ENCODE measurements at regions not wholly inside any gene's neighbourhood (a gene's known extent, or its start where the extent isn't known, plus 50 kb on each side); places are given as distances from the start of the nearest gene placed in this dataset.

DNA sequence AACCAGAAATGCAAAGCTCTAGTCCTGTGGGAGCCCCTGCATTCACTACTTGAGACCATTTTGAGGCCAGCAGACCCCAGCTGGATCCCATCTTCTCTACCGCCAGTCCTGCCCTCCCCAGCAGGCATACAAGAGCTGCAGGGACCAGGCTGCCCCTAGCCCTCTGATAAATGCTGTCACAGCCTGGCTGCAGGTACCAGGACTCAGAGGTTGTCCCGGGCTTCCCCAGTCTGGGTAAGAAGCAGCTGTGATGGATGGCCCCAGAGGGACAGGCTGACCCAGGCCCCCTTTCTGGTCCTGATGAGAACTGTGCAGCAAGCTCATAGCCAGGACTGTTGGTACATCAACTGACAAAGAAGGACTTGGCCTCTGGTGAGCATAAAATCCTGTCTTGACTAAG is 132.9 kb upstream of the APCDD1 start:
- TF ChIP-seq ZNF561 (tag by site-specific recombination; IDR thresholded peaks at IDR 0.05; ENCODE audit: borderline replicate concordance) = no peak
- Histone ChIP-seq H3K27ac (ENCODE audit: extremely low read depth, low read depth, low read length) (no peak overlapping the region), H3K36me3 (ENCODE audit: control insufficient read depth in 2 of 2, insufficient read depth in 1 of 2, low read length in 2 of 2) (no peaks in the 10 kb centered on the region), H3K4me3 (ENCODE audit: low read depth, low read length) (no peak overlapping the region), H3K9me3 (ENCODE audit: control insufficient read depth, insufficient read depth, low read depth, low read length) (no peaks in the 10 kb centered on the region), H3K4me1 (ENCODE audit: control insufficient read depth, insufficient read depth, low read length) (no peaks in the 10 kb centered on the region)
- CTCF ChIA-PET = interaction anchor here (1.0 kb wide), 1 partner anchor 15 kb away, joined by 3 read pairs; no protein-coding TSS in a partner anchor
- POLR2A ChIA-PET = no interaction called here

DNA sequence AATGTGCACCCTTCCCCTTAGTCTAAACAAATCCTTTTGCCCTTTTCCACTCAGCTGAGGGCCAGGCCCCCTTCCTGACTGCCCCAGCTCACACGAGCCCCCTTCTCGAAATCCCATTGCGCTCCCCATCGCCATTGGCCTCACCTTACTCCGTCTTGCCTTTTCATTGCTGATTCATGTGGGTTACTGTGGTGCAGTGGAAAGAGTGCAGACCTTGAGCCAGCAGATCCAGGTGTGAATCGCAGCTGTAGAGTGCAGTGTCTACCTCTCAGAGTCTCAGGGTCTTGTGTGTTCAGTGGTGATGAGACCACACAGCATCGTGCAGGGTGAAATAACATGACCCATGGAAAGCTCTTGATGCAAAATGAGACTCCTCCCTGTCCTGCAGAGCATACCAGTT is 132.4 kb upstream of the APCDD1 start:
- ChIA-PET CTCF (interaction anchor here (1.0 kb wide), 1 partner anchor 15 kb away, joined by 3 read pairs; no protein-coding TSS in a partner anchor), POLR2A (no interaction called here)
- H3K36me3 ChIP-seq (ENCODE audit: control insufficient read depth in 2 of 2, insufficient read depth in 1 of 2, low read length in 2 of 2) = no peaks in the 10 kb centered on the region
- H3K4me3 ChIP-seq (ENCODE audit: low read depth, low read length) = no peak overlapping the region
- no peaks in the 10 kb centered on the region for H3K9me3 ChIP-seq (ENCODE audit: control insufficient read depth, insufficient read depth, low read depth, low read length)
- H3K4me1 ChIP-seq (ENCODE audit: control insufficient read depth, insufficient read depth, low read length) = no peaks in the 10 kb centered on the region
- H3K27ac ChIP-seq (ENCODE audit: extremely low read depth, low read depth, low read length) = no peak overlapping the region
- TF ChIP-seq ZNF76 (tag by site-specific recombination; IDR thresholded peaks at IDR 0.05; ENCODE audit: borderline replicate concordance, low read depth) (no peak), ZNF221 (tag by site-specific recombination; IDR thresholded peaks at IDR 0.05; ENCODE audit: borderline replicate concordance) (no peak), ZNF521 (tag by site-specific recombination; IDR thresholded peaks at IDR 0.05) (no peak), RBAK (tag by site-specific recombination; IDR thresholded peaks at IDR 0.05) (no peak), ZNF624 (tag by site-specific recombination; IDR thresholded peaks at IDR 0.05) (no peak), ZNF548 (tag by site-specific recombination; IDR thresholded peaks at IDR 0.05) (no peak)

DNA sequence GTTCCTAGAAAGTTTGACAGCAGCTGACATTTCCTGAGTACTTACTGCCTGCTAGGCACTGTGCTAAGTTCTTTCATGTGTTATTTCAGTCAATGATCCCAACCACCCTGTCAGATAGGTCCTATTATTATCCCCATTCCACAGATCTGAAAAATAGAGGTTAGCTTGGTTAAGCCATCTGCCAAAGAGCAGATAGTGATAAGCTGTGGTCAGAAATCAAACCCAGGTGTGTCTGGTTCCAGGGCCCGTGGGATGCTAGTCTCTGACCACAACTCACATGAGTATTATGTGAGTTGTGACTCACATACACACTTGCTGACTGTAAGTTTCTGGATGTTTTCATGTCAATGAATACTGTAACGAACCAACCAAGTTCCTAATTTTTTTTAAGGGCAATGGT is 132.0 kb upstream of the APCDD1 start:
- H3K4me1 ChIP-seq (ENCODE audit: control insufficient read depth, insufficient read depth, low read length) = no peaks in the 10 kb centered on the region
- ChIA-PET POLR2A (no interaction called here), CTCF (interaction anchor here (1.0 kb wide), 1 partner anchor 16 kb away, joined by 3 read pairs; no protein-coding TSS in a partner anchor)
- no peak for TF ChIP-seq ZNF221 (tag by site-specific recombination; IDR thresholded peaks at IDR 0.05; ENCODE audit: borderline replicate concordance)
- TF ChIP-seq ZNF248 (tag by site-specific recombination; IDR thresholded peaks at IDR 0.05) = no peak
- no peak for TF ChIP-seq SP2 (tag by site-specific recombination; IDR thresholded peaks at IDR 0.05)
- TF ChIP-seq, protein P1, sequence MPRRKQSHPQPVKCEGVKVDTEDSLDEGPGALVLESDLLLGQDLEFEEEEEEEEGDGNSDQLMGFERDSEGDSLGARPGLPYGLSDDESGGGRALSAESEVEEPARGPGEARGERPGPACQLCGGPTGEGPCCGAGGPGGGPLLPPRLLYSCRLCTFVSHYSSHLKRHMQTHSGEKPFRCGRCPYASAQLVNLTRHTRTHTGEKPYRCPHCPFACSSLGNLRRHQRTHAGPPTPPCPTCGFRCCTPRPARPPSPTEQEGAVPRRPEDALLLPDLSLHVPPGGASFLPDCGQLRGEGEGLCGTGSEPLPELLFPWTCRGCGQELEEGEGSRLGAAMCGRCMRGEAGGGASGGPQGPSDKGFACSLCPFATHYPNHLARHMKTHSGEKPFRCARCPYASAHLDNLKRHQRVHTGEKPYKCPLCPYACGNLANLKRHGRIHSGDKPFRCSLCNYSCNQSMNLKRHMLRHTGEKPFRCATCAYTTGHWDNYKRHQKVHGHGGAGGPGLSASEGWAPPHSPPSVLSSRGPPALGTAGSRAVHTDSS (tag by site-specific recombination; IDR thresholded peaks at IDR 0.05) = no peak
- TF ChIP-seq, protein P2, sequence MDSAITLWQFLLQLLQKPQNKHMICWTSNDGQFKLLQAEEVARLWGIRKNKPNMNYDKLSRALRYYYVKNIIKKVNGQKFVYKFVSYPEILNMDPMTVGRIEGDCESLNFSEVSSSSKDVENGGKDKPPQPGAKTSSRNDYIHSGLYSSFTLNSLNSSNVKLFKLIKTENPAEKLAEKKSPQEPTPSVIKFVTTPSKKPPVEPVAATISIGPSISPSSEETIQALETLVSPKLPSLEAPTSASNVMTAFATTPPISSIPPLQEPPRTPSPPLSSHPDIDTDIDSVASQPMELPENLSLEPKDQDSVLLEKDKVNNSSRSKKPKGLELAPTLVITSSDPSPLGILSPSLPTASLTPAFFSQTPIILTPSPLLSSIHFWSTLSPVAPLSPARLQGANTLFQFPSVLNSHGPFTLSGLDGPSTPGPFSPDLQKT (IDR thresholded peaks at IDR 0.05; ENCODE audit: borderline replicate concordance, low read depth, low read length) = no peak
- TF ChIP-seq, protein P3, sequence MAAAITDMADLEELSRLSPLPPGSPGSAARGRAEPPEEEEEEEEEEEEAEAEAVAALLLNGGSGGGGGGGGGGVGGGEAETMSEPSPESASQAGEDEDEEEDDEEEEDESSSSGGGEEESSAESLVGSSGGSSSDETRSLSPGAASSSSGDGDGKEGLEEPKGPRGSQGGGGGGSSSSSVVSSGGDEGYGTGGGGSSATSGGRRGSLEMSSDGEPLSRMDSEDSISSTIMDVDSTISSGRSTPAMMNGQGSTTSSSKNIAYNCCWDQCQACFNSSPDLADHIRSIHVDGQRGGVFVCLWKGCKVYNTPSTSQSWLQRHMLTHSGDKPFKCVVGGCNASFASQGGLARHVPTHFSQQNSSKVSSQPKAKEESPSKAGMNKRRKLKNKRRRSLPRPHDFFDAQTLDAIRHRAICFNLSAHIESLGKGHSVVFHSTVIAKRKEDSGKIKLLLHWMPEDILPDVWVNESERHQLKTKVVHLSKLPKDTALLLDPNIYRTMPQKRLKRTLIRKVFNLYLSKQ (tag by site-specific recombination; IDR thresholded peaks at IDR 0.05; ENCODE audit: borderline replicate concordance) = no peak
- no peak for TF ChIP-seq ZXDB (tag by site-specific recombination; IDR thresholded peaks at IDR 0.05)
- no peak for TF ChIP-seq ZNF548 (tag by site-specific recombination; IDR thresholded peaks at IDR 0.05)
- no peak for TF ChIP-seq ZFP37 (tag by site-specific recombination; IDR thresholded peaks at IDR 0.05)
- TF ChIP-seq ZNF239 (tag by site-specific recombination; IDR thresholded peaks at IDR 0.05) = no peak
- TF ChIP-seq ZNF2 (tag by site-specific recombination; IDR thresholded peaks at IDR 0.05) = no peak
- no peak for TF ChIP-seq ZNF571 (tag by site-specific recombination; IDR thresholded peaks at IDR 0.05)
- TF ChIP-seq, protein P4, sequence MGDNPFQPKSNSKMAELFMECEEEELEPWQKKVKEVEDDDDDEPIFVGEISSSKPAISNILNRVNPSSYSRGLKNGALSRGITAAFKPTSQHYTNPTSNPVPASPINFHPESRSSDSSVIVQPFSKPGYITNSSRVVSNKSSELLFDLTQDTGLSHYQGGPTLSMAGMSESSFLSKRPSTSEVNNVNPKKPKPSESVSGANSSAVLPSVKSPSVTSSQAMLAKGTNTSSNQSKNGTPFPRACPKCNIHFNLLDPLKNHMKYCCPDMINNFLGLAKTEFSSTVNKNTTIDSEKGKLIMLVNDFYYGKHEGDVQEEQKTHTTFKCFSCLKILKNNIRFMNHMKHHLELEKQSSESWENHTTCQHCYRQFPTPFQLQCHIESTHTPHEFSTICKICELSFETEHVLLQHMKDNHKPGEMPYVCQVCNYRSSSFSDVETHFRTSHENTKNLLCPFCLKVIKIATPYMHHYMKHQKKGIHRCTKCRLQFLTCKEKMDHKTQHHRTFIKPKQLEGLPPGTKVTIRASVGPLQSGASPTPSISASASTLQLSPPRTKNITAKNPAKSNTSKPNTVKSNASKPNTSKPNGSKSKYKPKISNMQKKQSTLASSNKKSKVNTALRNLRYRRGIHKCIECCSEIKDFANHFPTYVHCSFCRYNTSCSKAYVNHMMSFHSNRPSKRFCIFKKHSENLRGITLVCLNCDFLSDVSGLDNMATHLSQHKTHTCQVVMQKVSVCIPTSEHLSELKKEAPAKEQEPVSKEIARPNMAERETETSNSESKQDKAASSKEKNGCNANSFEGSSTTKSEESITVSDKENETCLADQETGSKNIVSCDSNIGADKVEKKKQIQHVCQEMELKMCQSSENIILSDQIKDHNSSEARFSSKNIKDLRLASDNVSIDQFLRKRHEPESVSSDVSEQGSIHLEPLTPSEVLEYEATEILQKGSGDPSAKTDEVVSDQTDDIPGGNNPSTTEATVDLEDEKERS (tag by site-specific recombination; IDR thresholded peaks at IDR 0.05) = no peak
- TF ChIP-seq, protein P5, sequence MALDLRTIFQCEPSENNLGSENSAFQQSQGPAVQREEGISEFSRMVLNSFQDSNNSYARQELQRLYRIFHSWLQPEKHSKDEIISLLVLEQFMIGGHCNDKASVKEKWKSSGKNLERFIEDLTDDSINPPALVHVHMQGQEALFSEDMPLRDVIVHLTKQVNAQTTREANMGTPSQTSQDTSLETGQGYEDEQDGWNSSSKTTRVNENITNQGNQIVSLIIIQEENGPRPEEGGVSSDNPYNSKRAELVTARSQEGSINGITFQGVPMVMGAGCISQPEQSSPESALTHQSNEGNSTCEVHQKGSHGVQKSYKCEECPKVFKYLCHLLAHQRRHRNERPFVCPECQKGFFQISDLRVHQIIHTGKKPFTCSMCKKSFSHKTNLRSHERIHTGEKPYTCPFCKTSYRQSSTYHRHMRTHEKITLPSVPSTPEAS (tag by site-specific recombination; IDR thresholded peaks at IDR 0.05) = no peak
- TF ChIP-seq ZNF354C (tag by site-specific recombination; IDR thresholded peaks at IDR 0.05; ENCODE audit: borderline replicate concordance, low read depth) = no peak
- TF ChIP-seq ZSCAN23 (tag by site-specific recombination; IDR thresholded peaks at IDR 0.05) = no peak
- no peak overlapping the region for H3K27ac ChIP-seq (ENCODE audit: extremely low read depth, low read depth, low read length)
- H3K36me3 ChIP-seq (ENCODE audit: control insufficient read depth in 2 of 2, insufficient read depth in 1 of 2, low read length in 2 of 2) = no peaks in the 10 kb centered on the region
- H3K4me3 ChIP-seq (ENCODE audit: low read depth, low read length) = no peak overlapping the region
- H3K9me3 ChIP-seq (ENCODE audit: control insufficient read depth, insufficient read depth, low read depth, low read length) = no peaks in the 10 kb centered on the region
